H1 (cell line): ENCODE measurements at regions not wholly inside any gene's neighbourhood (a gene's known extent, or its start where the extent isn't known, plus 50 kb on each side); places are given as distances from the start of the nearest gene placed in this dataset.

Experiments used
- ATF2 ChIP-seq: IDR thresholded peaks from 2 replicates; pipeline ENCODE4 v1.6.1; 2012; ENCODE audit warnings: low read length, inconsistent platforms
- BACH1 ChIP-seq: IDR thresholded peaks from 2 replicates; pipeline ENCODE4 v1.6.1; 2012; ENCODE audit warnings: low read length, improper control_type of control experiment
- CTCF ChIP-seq, 3 experiments: IDR thresholded peaks; 1 replicate in 2 of 3; 2 replicates in 1 of 3; pipeline versions ENCODE4 v1.5.1 to v1.6.1; 2011; ENCODE audit warnings: low read length in 3 of 3, mild to moderate bottlenecking in 3 of 3, inconsistent platforms in 2 of 3, low read depth in 1 of 3, moderate library complexity in 1 of 3; ENCODE audit not compliant: insufficient read depth in 1 of 3; ENCODE audit errors: control extremely low read depth in 1 of 3
- EZH2 ChIP-seq: fragments of 200-600 bp; sonication (generic); IDR thresholded peaks from 2 replicates; pipeline ENCODE4 v1.7.1; 2012; ENCODE audit warnings: low read depth, mild to moderate bottlenecking, moderate library complexity, low read length, inconsistent platforms; ENCODE audit not compliant: severe bottlenecking
- POLR2A ChIP-seq, 2 experiments: IDR thresholded peaks; 1 replicate in 1 of 2; 2 replicates in 1 of 2; pipeline ENCODE4 v1.6.1; 2011; ENCODE audit warnings: low read depth in 2 of 2, low read length in 2 of 2, mild to moderate bottlenecking in 2 of 2; ENCODE audit errors: control extremely low read depth in 1 of 2
- POLR2AphosphoS5 ChIP-seq: IDR thresholded peaks from 2 replicates; pipeline ENCODE4 v1.6.1; 2011; ENCODE audit warnings: low read depth, low read length
- RBBP5 ChIP-seq: IDR thresholded peaks from 2 replicates; pipeline ENCODE4 v1.7.1; 2012; ENCODE audit warnings: low read depth, mild to moderate bottlenecking, inconsistent platforms, low read length, moderate library complexity, borderline replicate concordance
- RNF2 ChIP-seq: fragments of 200-900, 300-1000 bp; sonication (generic); IDR thresholded peaks from 2 replicates; pipeline ENCODE4 v1.7.1; 2016; ENCODE audit warnings: borderline replicate concordance, low read depth, mild to moderate bottlenecking, antibody characterized with exemption, low read length; ENCODE audit not compliant: poor library complexity, severe bottlenecking; ENCODE audit errors: missing control alignments
- TAF1 ChIP-seq: IDR thresholded peaks from 2 replicates; pipeline ENCODE4 v1.6.1; 2011; ENCODE audit warnings: mild to moderate bottlenecking, low read depth, low read length
- TBP ChIP-seq: IDR thresholded peaks from 2 replicates; pipeline ENCODE4 v1.6.1; 2011; ENCODE audit warnings: low read depth, low read length, improper control_type of control experiment
- TCF12 ChIP-seq: IDR thresholded peaks from 2 replicates; pipeline ENCODE4 v1.6.1; 2011; ENCODE audit warnings: low read depth, mild to moderate bottlenecking, low read length

- no peak for TF ChIP-seq TCF12
- no peak for TF ChIP-seq ATF2
- no peak for TF ChIP-seq RBBP5
- TF ChIP-seq TBP = no peak
- no peak for TF ChIP-seq POLR2AphosphoS5
- TF ChIP-seq CTCF (IDR thresholded peaks at IDR 0.05; ENCODE audit: control extremely low read depth in 1 of 3, insufficient read depth in 1 of 3, low read depth in 1 of 3, low read length in 3 of 3) = no peak
- no peak for TF ChIP-seq EZH2
- no peak for TF ChIP-seq POLR2A (IDR thresholded peaks at IDR 0.05; ENCODE audit: control extremely low read depth in 1 of 2, low read depth in 2 of 2, low read length in 2 of 2)
- no peak for TF ChIP-seq BACH1
- no peak for TF ChIP-seq TAF1
- TF ChIP-seq RNF2 = no peak
Measured at GRCh38 chr4:92232566-92232965, 71.2 kb upstream of the GRID2 start.
